SK-N-SH treated with all-trans-retinoic acid at 6 μM for 48 hours (cell line): ENCODE measurements at regions not wholly inside any gene's neighbourhood (a gene's known extent, or its start where the extent isn't known, plus 50 kb on each side); places are given as distances from the start of the nearest gene placed in this dataset.

Experiments
- ISL1 ChIP-seq: fragments of 250-450 bp; sonication (Bioruptor Pico); IDR thresholded peaks from 2 replicates; pipeline ENCODE4 v2.1.2; 2022; ENCODE audit warnings: mild to moderate bottlenecking, moderate library complexity
- OSR1 ChIP-seq: fragments of 250-450 bp; sonication (Bioruptor Pico); IDR thresholded peaks from 2 replicates; pipeline ENCODE4 v1.8.0; 2022; ENCODE audit warnings: moderate library complexity, mild to moderate bottlenecking, inconsistent platforms
- RARB ChIP-seq: fragments of 250-450 bp; sonication (Bioruptor Pico); IDR thresholded peaks from 2 replicates; pipeline ENCODE4 v1.8.0; 2021; ENCODE audit warnings: mild to moderate bottlenecking, moderate library complexity
- SNAI2 ChIP-seq: fragments of 250-450 bp; sonication (Bioruptor Pico); IDR thresholded peaks from 2 replicates; pipeline ENCODE4 v1.5.0; 2020; ENCODE audit warnings: mild to moderate bottlenecking, moderate library complexity
- TCF4 ChIP-seq: fragments of 250-450 bp; sonication (Bioruptor Pico); IDR thresholded peaks from 2 replicates; pipeline ENCODE4 v1.8.0; 2021; ENCODE audit warnings: mild to moderate bottlenecking, moderate library complexity, borderline replicate concordance
- ZNF70 ChIP-seq: fragments of 450-650 bp; formaldehyde crosslinking; IDR thresholded peaks from 2 replicates; pipeline ENCODE4 v1.5.0; 2020; ENCODE audit warnings: mild to moderate bottlenecking, moderate library complexity
- ZNF8 ChIP-seq: fragments of 450-650 bp; formaldehyde crosslinking; IDR thresholded peaks from 2 replicates; pipeline ENCODE4 v1.5.0; 2020; ENCODE audit warnings: mild to moderate bottlenecking, moderate library complexity
- TF ChIP-seq, protein P1 (sequence below): fragments of 250-450 bp; sonication (Bioruptor Pico); IDR thresholded peaks from 2 replicates; pipeline ENCODE4 v1.5.1; 2020; ENCODE audit warnings: low read depth, mild to moderate bottlenecking, moderate library complexity

DNA sequence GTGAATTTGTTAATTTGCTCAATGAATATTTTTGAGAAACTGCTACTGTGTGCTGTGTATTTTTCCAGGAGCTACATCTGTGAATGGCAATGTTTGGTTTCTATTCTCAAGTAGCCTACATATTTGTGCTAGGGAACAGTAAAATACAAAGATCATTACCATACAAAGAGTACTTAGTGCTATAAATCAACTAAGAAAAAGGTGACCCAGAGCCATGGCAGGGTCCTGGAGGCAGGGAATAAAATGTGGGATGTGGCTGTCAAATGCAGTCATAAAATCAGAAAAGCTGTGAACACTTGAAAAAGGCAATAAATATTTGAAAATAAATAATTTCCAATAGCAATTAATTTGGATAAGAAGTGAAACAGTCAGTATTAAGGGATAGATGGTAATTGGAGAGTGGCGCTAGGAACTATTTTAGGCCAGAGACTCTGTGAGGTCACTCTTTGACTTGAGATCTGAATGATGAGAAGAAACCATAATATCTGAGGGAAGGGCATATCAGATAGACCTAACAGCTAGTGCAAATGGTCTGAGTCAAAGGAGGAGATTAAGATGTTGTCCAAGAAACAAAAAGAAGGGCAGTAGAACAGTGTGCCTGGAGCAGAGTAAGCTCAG lies 98.8 kb downstream of the MANEA start:
- TF ChIP-seq, protein P1, sequence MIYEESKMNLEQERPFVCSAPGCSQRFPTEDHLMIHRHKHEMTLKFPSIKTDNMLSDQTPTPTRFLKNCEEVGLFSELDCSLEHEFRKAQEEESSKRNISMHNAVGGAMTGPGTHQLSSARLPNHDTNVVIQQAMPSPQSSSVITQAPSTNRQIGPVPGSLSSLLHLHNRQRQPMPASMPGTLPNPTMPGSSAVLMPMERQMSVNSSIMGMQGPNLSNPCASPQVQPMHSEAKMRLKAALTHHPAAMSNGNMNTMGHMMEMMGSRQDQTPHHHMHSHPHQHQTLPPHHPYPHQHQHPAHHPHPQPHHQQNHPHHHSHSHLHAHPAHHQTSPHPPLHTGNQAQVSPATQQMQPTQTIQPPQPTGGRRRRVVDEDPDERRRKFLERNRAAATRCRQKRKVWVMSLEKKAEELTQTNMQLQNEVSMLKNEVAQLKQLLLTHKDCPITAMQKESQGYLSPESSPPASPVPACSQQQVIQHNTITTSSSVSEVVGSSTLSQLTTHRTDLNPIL (CRISPR knock-in tag) = no peak
- TF ChIP-seq ZNF70 (CRISPR knock-in tag) (no peak), ISL1 (CRISPR knock-in tag) (no peak), ZNF8 (CRISPR knock-in tag) (no peak), TCF4 (CRISPR knock-in tag) (no peak), RARB (CRISPR knock-in tag) (no peak), SNAI2 (no peak), OSR1 (CRISPR knock-in tag) (no peak)
